ENCODE measurements at regions not wholly inside any gene's neighbourhood (a gene's known extent, or its start where the extent isn't known, plus 50 kb on each side); places are given as distances from the start of the nearest gene placed in this dataset.

DNA sequence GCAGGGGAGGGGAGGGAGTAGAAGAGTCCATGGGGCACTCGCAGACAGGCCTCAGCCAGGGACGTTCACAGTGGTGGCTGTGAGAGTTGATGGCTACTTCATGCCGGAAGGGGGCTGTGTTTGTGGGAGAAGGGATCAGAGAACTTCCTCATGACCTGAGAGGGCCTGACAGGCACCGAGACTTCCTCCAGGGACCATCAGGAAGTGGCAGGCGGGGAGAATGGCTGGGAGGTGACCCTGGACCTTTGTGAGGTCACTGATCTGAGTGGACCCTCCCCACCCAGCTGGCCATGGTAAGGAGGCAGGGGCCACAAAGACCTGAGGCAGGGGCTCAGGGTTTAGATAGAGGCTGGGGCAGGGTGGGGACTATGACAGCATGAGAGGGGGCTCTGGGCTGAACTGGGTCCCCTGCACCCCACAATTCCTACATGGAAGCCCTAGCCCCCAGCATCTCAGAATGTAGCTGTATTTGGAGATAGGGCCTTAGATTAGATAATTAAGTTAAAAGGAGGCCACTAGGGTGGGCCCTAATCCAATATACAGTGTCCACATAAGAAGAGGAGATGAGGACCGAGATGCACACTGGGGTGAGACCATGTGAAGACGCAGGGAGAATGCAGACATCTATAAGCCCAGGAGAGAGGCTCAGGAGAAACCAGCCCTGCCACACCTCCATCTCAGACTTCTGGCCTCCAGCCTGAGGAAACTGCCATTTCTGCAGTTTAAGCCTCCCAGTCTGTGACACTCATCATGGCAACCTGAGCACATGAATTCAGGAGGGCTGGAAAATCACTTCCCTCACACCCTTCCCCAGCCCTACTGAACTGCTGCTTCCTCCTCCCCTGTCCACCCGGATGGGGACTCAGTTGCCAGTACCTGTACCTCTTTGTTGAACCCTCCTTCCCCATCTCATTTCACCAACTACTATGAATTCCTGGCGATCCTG is 273.9 kb upstream of the ZNF32 start (continued):
- no peak for TF ChIP-seq JUND (IDR thresholded peaks at IDR 0.05)
- TF ChIP-seq ATF3 (IDR thresholded peaks at IDR 0.05): no peak
- TF ChIP-seq SRF (IDR thresholded peaks at IDR 0.05; ENCODE audit: low read depth): no peak
- no peak for TF ChIP-seq SIN3A (IDR thresholded peaks at IDR 0.05; ENCODE audit: low read depth)

DNA sequence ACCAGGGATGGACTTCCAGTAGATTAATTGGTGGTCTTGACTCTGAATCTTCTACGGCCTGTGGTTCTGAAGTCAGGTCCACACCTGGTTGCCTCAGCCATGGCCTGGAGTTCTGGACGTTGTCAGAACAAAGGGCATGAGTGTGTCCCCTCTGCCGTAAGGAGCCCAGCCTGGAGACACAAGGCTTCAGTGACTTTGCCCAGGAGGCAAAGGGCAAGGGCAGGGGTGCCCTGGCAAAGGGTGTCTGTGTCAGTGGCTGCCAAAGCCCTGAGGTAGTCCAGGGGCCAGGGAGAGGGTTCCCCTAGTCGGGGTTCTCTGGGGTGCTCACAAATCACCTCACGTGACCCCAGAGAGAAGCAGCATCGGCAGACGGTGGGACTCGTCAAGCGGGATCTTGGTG is 273.2 kb upstream of the ZNF32 start:
- Histone ChIP-seq H3K79me2 (ENCODE audit: insufficient read depth, low read length) (no peaks in the 10 kb centered on the region), H3K27ac (ENCODE audit: low read depth, low read length) (no peak overlapping the region), H3K27me3 (ENCODE audit: insufficient read depth, low read length) (peaks cover 42% of the 10 kb centered on the region; the same call in 1 of the 2 replicates), H4K20me1 (ENCODE audit: insufficient read depth) (no peaks in the 10 kb centered on the region), H3K9ac (ENCODE audit: low read length) (no peak overlapping the region), H3K4me1 (ENCODE audit: control insufficient read depth in 1 of 2, insufficient read depth in 2 of 2, low read length in 2 of 2) (no peaks in the 10 kb centered on the region), H2AFZ (ENCODE audit: low read depth, low read length, poor library complexity, severe bottlenecking) (no peak overlapping the region), H3K4me2 (ENCODE audit: low read length) (no peak overlapping the region), H3K36me3 (ENCODE audit: control insufficient read depth in 1 of 2, insufficient read depth in 2 of 2, low read length in 2 of 2) (no peaks in the 10 kb centered on the region), H3K9me2 (ENCODE audit: insufficient read depth) (no peaks in the 10 kb centered on the region), H3K9me3 (ENCODE audit: control insufficient read depth in 1 of 2, insufficient read depth in 1 of 2, low read depth in 1 of 2, low read length in 2 of 2) (no peaks in the 10 kb centered on the region), H3K4me3 (replicated peaks in 1 of 2; ENCODE audit: low read depth in 1 of 2, low read length in 2 of 2) (no peak overlapping the region)
- intact Hi-C loops (cut with micrococcal nuclease): no loop called here
- BruUV-seq (replicated peaks): no TSS peak
- TF ChIP-seq, protein P1, sequence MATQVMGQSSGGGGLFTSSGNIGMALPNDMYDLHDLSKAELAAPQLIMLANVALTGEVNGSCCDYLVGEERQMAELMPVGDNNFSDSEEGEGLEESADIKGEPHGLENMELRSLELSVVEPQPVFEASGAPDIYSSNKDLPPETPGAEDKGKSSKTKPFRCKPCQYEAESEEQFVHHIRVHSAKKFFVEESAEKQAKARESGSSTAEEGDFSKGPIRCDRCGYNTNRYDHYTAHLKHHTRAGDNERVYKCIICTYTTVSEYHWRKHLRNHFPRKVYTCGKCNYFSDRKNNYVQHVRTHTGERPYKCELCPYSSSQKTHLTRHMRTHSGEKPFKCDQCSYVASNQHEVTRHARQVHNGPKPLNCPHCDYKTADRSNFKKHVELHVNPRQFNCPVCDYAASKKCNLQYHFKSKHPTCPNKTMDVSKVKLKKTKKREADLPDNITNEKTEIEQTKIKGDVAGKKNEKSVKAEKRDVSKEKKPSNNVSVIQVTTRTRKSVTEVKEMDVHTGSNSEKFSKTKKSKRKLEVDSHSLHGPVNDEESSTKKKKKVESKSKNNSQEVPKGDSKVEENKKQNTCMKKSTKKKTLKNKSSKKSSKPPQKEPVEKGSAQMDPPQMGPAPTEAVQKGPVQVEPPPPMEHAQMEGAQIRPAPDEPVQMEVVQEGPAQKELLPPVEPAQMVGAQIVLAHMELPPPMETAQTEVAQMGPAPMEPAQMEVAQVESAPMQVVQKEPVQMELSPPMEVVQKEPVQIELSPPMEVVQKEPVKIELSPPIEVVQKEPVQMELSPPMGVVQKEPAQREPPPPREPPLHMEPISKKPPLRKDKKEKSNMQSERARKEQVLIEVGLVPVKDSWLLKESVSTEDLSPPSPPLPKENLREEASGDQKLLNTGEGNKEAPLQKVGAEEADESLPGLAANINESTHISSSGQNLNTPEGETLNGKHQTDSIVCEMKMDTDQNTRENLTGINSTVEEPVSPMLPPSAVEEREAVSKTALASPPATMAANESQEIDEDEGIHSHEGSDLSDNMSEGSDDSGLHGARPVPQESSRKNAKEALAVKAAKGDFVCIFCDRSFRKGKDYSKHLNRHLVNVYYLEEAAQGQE (IDR thresholded peaks at IDR 0.05; ENCODE audit: low read depth): no peak
- TF ChIP-seq CTCF (IDR thresholded peaks at IDR 0.05 in 2 of 3, conservative IDR thresholded peaks at IDR 0.05 in 1 of 3; ENCODE audit: borderline replicate concordance in 1 of 3, insufficient read depth in 1 of 3, low read depth in 2 of 3, low read length in 2 of 3): no peak
- TF ChIP-seq JUND (IDR thresholded peaks at IDR 0.05): no peak
- TF ChIP-seq FOSL1 (IDR thresholded peaks at IDR 0.05; ENCODE audit: low read depth): no peak
- no peak for TF ChIP-seq ZNF274 (IDR thresholded peaks at IDR 0.05; ENCODE audit: low read depth, low read length)
- TF ChIP-seq MAX (IDR thresholded peaks at IDR 0.05): no peak
- TF ChIP-seq ZFX (IDR thresholded peaks at IDR 0.05): no peak
- TF ChIP-seq ATF3 (IDR thresholded peaks at IDR 0.05): no peak
- TF ChIP-seq EGR1 (IDR thresholded peaks at IDR 0.05; ENCODE audit: low read depth): no peak
- no peak for ATAC-seq
- DNase-seq (ENCODE audit: low read depth, low spot score): no peak
- ChIA-PET CTCF (no interaction called here), RAD21 (ENCODE audit: low non-redundant PET in 1 of 2, low total read pairs in 2 of 2, uncharacterized antibody in 2 of 2, unreplicated experiment in 2 of 2) (no interaction called here), POLR2A (no interaction called here)

All from HCT116 (cell line).